MCF 10A (cell line): ENCODE measurements at regions not wholly inside any gene's neighbourhood (a gene's known extent, or its start where the extent isn't known, plus 50 kb on each side); places are given as distances from the start of the nearest gene placed in this dataset.

Source experiments
- BruUV-seq: library from RNA; stranded (reverse); fragments of 400-500 nt; replicated peaks from 2 replicates; lab custom pipeline; 2021; lab: Mats Ljungman, UMichigan
- CTCF ChIA-PET: fragments of 300-600 bp; sonication (Branson Sonifier 250); formaldehyde crosslinking; extraction: SDS; loops from one replicate; lab custom pipeline; 2021; ENCODE audit warnings: antibody characterized with exemption, inconsistent platforms; lab: Yijun Ruan, JAX
- POLR2A ChIA-PET: fragments of 300-600, 350-650 bp; sonication (Branson Sonifier 250); formaldehyde crosslinking; extraction: SDS; loops from one replicate; lab custom pipeline; 2020; ENCODE audit warnings: antibody characterized with exemption, inconsistent platforms; lab: Yijun Ruan, JAX
- DNase-seq: peaks from one replicate; pipeline ENCODE4 v3.0.0-alpha.2; 2018; ENCODE audit not compliant: unreplicated experiment
- H3K27ac Mint-ChIP-seq: one replicate; pipeline ENCODE4 v1.8.0; 2022; ENCODE audit warnings: mild to moderate bottlenecking, low read depth, mixed read lengths; ENCODE audit not compliant: unreplicated experiment
- H3K27me3 Mint-ChIP-seq: one replicate; pipeline ENCODE4 v1.8.0; 2022; ENCODE audit warnings: mixed read lengths; ENCODE audit not compliant: insufficient read depth, unreplicated experiment
- H3K36me3 Mint-ChIP-seq: one replicate; pipeline ENCODE4 v1.8.0; 2022; ENCODE audit warnings: mild to moderate bottlenecking, moderate library complexity, mixed read lengths; ENCODE audit not compliant: insufficient read depth, unreplicated experiment
- H3K4me1 Mint-ChIP-seq: one replicate; pipeline ENCODE4 v1.8.0; 2022; ENCODE audit warnings: mixed read lengths; ENCODE audit not compliant: insufficient read depth, unreplicated experiment
- H3K4me3 Mint-ChIP-seq: one replicate; pipeline ENCODE4 v1.8.0; 2022; ENCODE audit warnings: mild to moderate bottlenecking, moderate library complexity, mixed read lengths; ENCODE audit not compliant: unreplicated experiment
- H3K9me3 Mint-ChIP-seq: one replicate; pipeline ENCODE4 v1.8.0; 2022; ENCODE audit warnings: mixed read lengths; ENCODE audit not compliant: unreplicated experiment
- intact Hi-C: fragments of 100-400 bp; cut with micrococcal nuclease; formaldehyde crosslinking; loops from 2 replicates; pipeline ENCODE4 v1.14.1; 2022
- TF ChIP-seq, protein P1 (sequence below): fragments of 200-600 bp; IDR thresholded peaks from one replicate; pipeline ENCODE4 v1.8.0; 2022; ENCODE audit warnings: antibody characterized with exemption, mild to moderate bottlenecking; ENCODE audit not compliant: unreplicated experiment

DNA sequence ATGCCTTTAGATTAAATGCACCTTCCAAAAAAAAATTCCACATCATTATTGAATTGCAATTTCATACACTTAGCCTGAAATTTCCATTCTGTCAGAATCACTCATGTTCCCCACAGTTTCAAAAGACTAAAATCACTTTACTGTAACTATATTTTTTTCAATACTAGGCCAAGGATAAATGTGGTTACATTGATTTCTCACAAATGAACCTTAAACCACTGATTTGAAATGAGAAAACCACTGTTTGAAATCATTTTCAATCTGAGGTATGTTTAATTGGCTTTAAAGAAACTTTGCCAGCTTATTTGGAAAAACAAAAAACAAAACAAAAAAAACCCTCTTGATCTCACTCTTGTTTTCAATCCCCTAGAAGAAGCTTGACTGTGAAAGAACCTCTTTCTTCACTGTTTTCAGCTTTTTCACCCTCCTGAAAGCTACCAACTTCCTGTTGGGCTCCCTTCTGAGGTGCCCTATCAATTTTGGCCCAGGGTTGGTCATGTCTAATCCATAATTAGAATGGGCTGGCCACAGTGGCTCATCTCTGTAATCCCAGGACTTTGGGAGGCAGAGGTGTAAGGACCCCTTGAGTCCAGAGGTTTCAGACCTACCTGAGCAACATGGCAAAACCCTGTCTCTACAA is 242.5 kb downstream of the ADGRG6 start:
- DNase-seq = no peak
- TF ChIP-seq, protein P1, sequence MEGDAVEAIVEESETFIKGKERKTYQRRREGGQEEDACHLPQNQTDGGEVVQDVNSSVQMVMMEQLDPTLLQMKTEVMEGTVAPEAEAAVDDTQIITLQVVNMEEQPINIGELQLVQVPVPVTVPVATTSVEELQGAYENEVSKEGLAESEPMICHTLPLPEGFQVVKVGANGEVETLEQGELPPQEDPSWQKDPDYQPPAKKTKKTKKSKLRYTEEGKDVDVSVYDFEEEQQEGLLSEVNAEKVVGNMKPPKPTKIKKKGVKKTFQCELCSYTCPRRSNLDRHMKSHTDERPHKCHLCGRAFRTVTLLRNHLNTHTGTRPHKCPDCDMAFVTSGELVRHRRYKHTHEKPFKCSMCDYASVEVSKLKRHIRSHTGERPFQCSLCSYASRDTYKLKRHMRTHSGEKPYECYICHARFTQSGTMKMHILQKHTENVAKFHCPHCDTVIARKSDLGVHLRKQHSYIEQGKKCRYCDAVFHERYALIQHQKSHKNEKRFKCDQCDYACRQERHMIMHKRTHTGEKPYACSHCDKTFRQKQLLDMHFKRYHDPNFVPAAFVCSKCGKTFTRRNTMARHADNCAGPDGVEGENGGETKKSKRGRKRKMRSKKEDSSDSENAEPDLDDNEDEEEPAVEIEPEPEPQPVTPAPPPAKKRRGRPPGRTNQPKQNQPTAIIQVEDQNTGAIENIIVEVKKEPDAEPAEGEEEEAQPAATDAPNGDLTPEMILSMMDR = no peak

DNA sequence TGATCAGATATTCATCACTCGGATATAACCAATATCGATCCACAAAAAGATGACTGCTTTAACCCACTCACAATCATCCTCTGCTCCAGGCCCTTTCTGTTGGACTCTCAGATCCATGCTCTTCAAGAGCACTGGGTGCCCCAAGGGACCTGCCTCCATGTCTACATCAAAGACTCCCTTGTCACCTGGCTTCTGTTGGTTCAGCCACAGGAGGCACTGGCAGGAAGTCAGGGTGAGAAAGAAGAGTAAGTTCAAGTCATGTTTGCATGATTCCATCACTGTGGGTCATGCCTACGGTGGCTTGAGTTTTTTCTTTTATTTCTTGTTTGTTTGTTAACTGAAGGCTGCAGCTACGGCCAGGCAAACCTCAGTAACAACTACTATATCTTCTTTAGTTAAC is 243.3 kb downstream of the ADGRG6 start:
- Mint-ChIP-seq H3K4me3 (no peak overlapping the region), H3K27ac (no peak overlapping the region), H3K27me3 (no peaks in the 10 kb centered on the region), H3K9me3 (no peaks in the 10 kb centered on the region), H3K36me3 (peaks cover 5% of the 10 kb centered on the region), H3K4me1 (peaks cover 8% of the 10 kb centered on the region)
- TF ChIP-seq, protein P1 = no peak
- no TSS peak for BruUV-seq
- intact Hi-C loops = no loop called here
- DNase-seq = no peak
- POLR2A ChIA-PET = no interaction called here
- CTCF ChIA-PET = interaction anchor here (0.5 kb wide), 1 partner anchor 524 kb away, joined by 3 read pairs; no protein-coding TSS in a partner anchor

More for the DNA sequence above, 242.5 kb downstream of the ADGRG6 start:
- peaks cover 5% of the 10 kb centered on the region for H3K36me3 Mint-ChIP-seq
- H3K4me1 Mint-ChIP-seq = peaks cover 8% of the 10 kb centered on the region
- no peak overlapping the region for H3K27ac Mint-ChIP-seq
- BruUV-seq = no TSS peak
- ChIA-PET CTCF (interaction anchor here (0.7 kb wide), 1 partner anchor 61 kb away, joined by 3 read pairs; no protein-coding TSS in a partner anchor), POLR2A (no interaction called here)
- H3K4me3 Mint-ChIP-seq = no peak overlapping the region
- no peaks in the 10 kb centered on the region for H3K27me3 Mint-ChIP-seq
- intact Hi-C loops = no loop called here
- H3K9me3 Mint-ChIP-seq = no peaks in the 10 kb centered on the region

DNA sequence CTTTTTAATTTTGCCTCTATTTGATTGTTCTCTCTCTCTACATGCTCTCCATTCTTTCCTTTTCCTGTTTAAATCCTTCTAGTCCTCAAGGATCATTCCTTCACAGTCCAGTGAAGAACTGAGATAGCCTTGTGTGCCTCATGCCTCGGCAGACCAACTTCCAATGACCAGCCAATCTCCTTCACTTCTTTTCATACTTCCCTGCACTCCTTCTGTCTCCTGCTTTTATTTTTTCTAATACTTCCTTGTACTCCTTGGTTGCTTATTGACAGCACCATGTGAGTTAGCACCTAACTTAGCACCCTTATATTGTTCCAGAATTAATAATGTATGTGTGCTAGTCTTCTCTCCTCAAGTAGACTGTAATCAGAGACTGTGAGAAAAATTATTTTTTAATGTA is 246.8 kb downstream of the ADGRG6 start:
- Mint-ChIP-seq H3K4me1 (peaks cover 15% of the 10 kb centered on the region), H3K9me3 (no peaks in the 10 kb centered on the region), H3K27ac (no peak overlapping the region), H3K4me3 (no peak overlapping the region), H3K27me3 (no peaks in the 10 kb centered on the region), H3K36me3 (peaks cover 5% of the 10 kb centered on the region)
- intact Hi-C loops = no loop called here
- ChIA-PET POLR2A (no interaction called here), CTCF (no interaction called here)
- TF ChIP-seq, protein P1 = no peak
- no peak for DNase-seq
- BruUV-seq = no TSS peak

DNA sequence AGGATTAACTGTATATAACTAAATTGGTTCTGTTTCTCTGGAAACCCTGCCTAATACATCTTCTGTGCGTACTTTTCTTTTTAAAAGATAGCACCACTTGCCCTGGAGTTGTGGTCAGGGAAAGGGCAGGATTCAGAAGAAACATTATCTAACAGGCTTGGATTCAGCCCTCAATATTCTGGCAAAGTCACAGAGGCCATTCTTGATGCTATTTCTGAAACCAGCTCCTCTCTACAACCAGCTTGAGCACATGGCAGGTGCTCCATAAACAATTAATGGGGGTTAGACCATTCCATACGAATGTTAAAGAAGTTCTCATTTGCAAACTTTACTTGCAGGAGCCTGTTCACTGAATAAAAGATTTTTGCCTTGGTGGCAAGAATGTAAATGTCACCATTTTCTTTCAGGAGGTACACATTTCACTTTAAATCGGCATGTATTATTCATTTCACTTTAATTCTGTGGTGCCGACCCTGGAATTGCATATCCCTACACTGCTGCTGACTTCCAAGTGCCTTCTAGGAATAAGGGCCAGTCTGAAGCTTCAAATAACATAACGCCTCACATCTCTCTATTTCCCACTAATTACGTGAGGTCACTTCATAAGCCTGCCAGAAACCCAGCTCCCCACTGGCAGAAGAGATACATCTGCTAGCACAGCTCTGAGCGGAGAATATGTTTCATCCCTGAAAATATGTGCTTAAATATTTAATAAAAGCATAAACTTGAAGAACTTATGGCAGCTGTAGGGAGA is 248.7 kb downstream of the ADGRG6 start:
- H3K27ac Mint-ChIP-seq = peak overlapping the region; percentile 43
- H3K4me1 Mint-ChIP-seq = peaks cover 15% of the 10 kb centered on the region
- no peak overlapping the region for H3K4me3 Mint-ChIP-seq
- H3K9me3 Mint-ChIP-seq = no peaks in the 10 kb centered on the region
- intact Hi-C loops = no loop called here
- BruUV-seq = no TSS peak
- H3K36me3 Mint-ChIP-seq = peaks cover 5% of the 10 kb centered on the region
- TF ChIP-seq, protein P1 = no peak
- DNase-seq = no peak
- ChIA-PET CTCF (interaction anchor here (1.6 to 3.2 kb wide), 2 partner anchors 14 to 76 kb away, joined by 8 to 17 read pairs; no protein-coding TSS in a partner anchor), POLR2A (interaction anchor here (0.6 to 1.5 kb wide), 6 partner anchors 8 to 403 kb away, joined by 3 to 9 read pairs (median 4); partner anchors contain the start of genes NMBR and VTA1)
- no peaks in the 10 kb centered on the region for H3K27me3 Mint-ChIP-seq
